ENCODE measurements at regions not wholly inside any gene's neighbourhood (a gene's known extent, or its start where the extent isn't known, plus 50 kb on each side); places are given as distances from the start of the nearest gene placed in this dataset.

DNA sequence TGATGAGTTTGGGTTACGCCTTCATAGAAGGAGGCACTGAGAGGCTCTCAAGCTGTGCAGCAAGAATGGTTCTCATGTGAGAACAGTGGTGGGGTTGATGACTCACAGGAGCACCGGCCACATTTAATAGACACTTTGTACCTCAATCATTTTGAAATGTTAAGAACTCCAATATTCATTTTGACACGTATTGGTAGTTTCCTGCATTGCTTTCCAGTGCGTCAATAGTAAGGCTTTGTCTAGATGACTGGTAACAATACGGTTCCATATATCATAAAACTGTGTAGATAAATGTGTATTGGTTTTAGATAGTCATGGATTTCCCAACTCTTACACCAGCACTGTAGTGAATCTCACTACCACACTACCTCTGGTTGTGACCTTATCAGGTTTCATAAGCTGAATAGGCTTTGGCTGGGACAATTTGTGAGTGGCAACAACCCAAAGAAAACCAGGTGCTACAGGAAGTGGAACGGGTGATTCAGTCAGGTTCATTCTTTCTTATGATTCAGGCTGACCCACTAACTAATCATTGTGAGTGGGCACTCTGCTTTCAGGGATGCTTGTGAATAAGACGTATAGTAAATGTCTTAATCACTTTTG is 362.6 kb downstream of the KLF5 start:
- DNase-seq = no peak

- DNase-seq = no peak
Measured at GRCh38 chr13:73419186-73419585, 360.4 kb downstream of the KLF5 start.

DNA sequence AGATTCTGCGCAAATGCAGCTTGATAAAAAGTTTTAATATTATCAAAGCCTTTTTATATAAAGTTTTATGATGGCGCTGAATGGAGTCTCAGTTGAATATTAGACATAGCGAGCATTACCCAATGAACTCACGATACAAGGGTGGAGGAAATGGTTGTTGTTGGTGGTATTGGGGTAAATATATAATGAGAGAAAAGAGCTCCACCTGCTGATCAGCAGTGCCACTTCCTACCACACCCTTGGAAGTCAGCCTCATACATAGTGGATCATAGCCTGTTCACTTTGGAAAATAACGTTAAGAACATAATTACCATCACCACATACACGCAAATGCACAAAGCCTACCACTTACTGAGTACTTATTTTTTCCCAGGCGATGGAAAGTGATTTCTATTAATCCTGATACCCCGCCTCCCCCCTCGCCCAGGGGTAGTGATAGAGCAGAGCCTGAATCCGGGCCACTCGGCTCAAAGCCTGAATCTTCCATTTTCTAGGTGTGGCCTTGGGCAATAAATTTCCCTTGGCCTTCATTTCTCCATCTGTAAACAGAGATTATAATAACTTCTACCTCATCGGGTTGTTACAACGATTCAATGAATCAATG is 358.3 kb downstream of the KLF5 start:
- peak; percentile 53 for DNase-seq

DNA sequence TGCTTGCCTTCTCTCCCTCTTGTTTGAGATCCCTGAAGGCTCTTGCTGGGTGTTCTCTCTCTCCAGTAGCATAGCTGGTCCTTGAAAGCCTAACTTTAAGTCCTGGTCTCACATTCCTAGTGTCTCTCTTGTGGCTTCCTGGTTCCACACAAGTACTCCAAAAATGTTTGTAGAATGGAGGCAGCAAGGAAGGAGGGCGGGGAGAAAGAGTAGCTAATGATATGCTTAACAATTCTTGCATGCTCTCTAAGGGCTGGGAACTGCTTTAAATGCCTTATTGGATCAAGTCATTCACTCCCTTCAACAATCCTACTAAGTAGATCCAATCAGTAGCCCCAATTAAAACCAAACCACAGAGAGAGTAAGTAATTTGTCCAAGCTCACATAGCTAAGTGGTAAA is 357.3 kb downstream of the KLF5 start:
- DNase-seq = no peak

- no peak for DNase-seq
Measured at GRCh38 chr13:73413656-73414055, 354.9 kb downstream of the KLF5 start.

GRCh38 chr13:73412933-73413332 is 354.1 kb downstream of the KLF5 start:
- no peak for DNase-seq

DNA sequence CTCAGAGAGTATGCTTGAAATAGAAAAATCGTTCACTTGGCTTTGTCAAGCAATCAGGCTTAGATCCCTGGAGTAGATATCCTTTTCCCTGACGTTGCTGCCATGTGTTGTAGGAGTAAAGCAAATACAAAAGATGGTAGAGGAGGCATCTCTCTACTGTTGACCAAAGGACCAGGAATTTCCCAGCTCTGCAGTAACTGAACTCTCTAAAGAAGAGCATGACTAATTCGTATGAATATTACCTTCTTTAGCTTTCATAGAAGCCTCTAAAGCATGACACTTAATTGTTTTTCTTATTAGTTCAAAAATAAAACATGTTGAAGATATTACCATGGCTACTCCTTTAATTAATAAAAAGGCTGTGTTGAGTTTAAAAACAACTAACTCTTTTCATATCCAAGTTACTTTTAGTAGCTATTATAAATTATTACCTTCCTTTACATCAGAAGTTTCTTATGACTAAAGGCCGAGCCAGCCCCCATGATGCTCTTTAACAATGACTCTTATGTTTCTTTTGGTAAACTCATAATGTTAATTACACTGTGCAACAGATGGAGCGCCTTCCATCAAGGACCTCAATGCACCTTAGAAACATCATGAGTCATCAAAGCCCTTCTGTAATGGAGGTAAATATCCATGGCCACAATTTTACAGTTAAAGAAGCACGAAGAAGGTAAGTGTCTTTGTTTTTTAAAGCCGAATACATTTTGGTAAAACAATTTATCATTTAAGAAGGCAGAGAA is 352.4 kb downstream of the KLF5 start:
- no peak for DNase-seq

DNA sequence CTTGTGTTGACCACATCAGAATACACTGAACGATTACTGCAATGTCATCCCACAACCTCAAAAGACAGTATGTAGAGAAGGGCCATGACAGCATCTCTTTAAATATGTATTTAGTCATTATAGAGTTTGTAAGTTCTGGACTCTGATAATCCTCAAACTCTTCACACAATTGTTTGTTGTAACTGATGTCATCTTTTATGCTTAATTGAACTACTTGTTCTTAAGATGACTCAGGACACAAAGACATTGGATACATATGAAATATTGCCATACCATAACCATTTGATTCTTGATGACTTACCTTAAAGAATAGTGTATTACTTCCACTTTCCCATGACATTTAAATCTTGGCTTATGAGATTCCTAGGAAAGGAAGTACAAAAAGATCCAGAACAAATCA is 347.6 kb downstream of the KLF5 start:
- DNase-seq = no peak

DNA sequence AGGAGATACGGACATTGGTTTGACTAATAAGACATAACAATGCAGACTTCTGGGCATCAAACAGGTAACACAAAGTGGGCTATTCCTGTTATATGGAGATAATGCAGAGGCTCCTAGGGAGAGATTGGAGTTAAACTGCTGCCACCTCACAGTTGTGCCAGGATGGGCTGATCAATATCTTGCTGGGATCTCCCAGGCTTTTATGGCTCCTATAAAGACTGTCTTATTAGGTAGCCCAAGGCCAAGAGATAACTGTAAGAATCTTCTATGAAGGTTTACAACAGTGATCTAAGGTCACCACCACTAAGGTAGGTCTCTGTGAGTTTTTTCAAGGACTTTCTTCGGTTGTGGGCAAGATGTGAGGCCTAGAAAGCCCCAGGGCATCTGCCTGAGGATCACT is 345.8 kb downstream of the KLF5 start:
- no peak for DNase-seq

- DNase-seq = no peak
Measured at GRCh38 chr13:73403355-73404120, 344.7 kb downstream of the KLF5 start.

GRCh38 chr13:73401769-73402168 is 343.0 kb downstream of the KLF5 start:
- no peak for DNase-seq

GRCh38 chr13:73399347-73400216 is 340.8 kb downstream of the KLF5 start:
- peak; percentile 49 for DNase-seq

- DNase-seq = no peak
Measured at GRCh38 chr13:73397496-73398305, 338.9 kb downstream of the KLF5 start.

GRCh38 chr13:73394066-73394465 is 335.3 kb downstream of the KLF5 start:
- no peak for DNase-seq

DNA sequence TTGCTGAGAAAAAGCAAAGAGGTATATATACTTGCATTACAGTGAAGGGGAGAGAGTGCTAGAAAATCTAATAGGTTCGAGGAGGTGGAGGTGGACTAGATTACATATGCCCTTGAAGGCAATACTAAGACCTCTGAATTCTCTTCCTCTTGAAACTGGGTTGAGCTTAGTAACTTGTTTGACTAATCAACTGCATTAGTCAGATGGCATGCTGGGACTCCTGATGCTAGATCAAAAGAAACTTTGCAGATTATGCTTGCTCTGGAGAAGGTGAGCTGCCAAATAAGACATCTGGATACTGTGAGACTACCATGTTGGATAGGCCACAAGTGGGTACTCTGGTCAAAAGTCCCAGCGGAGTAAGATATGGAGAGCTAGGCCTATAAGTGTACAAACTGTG is 331.3 kb downstream of the KLF5 start:
- DNase-seq = no peak

DNA sequence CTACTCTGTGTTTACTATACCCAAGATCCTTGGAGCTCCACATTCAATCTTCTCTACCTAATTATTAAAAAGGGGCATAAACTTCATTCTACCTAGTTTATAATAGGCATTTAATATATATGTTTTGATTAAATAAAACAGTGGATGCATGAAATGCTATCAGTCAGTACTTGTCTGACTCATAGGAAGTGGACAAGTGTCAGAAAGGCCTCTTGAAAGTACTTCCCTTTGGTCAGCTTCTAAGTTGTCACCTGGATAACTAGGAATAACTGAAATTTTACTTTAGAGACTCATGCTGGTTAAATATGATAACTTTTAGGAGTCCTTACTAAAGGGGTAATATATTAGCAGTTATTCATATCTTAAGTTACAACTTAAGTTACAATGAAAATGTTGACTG is 329.8 kb downstream of the KLF5 start:
- no peak for DNase-seq

GRCh38 chr13:73387318-73387717 is 328.5 kb downstream of the KLF5 start:
- DNase-seq = no peak

DNA sequence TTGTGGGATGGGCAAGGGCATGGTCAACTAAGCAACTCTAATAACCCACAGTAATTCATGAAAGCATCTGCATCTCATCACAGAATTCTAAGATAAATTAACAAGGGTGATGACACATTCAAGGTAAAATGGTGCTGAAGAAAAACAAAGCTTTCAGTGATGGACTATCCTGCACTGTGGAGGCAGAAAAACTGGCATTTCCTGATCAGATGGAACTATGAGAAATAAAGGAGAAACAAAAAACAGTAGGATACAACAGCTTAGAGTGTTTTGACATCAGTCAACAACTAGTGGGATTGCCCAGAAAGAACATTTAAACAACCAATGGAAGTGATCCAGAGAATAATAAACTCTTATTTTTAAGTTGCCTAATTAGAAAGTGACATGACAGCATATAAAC is 327.0 kb downstream of the KLF5 start:
- DNase-seq = no peak

DNA sequence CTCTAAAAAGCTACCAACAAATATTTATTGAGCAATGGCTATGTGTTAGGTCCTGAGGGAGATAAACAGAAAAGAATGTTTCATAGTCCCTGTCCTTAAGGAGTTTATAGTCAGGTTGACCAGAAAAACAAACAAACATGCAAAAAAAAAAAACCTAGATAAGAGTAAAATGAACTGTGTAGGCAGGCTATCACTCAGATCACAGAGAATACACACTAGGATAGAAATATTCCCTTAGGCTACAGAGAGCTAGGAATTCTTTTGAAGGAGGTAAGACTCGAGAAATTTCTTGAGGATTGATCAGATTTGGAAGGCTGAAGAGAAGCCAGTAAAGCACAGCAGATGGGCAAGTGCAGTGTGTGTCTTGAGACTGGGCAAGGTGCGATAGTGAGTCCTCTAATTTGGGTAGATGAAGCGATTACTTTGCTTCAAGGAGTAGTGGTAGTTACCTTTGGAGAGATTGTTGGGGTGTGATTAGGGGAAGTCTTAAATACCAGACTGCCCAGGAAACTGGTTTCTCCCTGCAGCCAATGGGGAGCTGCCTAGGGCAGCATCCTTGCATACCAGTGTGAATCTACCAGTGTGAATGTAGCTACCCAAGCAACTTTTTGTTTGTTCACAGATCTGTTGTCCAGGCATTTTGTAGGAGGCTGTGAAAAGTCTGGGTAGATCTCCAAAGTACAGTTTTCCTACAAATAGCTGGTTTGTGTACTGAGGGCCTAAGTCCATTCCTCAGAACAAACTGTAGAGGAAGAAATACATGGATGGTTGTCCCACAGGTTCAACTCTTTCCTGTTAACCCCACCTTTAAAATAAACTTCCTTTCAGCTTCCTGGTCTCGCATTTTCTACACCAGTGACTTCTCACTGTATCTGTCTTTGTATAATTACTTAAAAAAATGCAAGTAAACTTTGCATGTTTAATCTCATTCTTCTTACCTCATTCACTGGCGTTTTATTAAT is 314.1 kb downstream of the KLF5 start:
- DNase-seq = no peak

- DNase-seq = no peak
Measured at GRCh38 chr13:73370066-73370465, 311.3 kb downstream of the KLF5 start.

DNA sequence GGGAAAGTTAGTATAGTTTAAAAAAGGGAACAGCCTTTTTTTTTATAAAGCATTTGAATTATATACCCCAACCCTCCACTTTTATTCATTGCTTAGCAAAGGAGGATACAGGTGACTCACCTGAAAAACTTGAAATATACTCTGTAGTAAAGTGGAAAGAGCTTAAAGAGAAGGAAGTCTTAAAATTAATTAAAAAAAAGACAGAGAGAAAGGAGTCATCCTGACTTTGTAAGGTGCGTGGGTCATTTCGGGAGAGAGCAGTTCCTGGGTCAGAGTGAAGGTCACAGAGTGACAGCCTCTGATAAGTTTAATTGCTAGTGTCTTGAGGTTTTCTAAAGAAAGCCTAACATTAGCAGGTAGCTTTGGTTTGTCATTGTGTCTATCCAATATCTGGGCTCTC is 310.3 kb downstream of the KLF5 start:
- no peak for DNase-seq

All from NCI-H1048 (cell line).